ENCODE measurements at regions not wholly inside any gene's neighbourhood (a gene's known extent, or its start where the extent isn't known, plus 50 kb on each side); places are given as distances from the start of the nearest gene placed in this dataset.

DNA sequence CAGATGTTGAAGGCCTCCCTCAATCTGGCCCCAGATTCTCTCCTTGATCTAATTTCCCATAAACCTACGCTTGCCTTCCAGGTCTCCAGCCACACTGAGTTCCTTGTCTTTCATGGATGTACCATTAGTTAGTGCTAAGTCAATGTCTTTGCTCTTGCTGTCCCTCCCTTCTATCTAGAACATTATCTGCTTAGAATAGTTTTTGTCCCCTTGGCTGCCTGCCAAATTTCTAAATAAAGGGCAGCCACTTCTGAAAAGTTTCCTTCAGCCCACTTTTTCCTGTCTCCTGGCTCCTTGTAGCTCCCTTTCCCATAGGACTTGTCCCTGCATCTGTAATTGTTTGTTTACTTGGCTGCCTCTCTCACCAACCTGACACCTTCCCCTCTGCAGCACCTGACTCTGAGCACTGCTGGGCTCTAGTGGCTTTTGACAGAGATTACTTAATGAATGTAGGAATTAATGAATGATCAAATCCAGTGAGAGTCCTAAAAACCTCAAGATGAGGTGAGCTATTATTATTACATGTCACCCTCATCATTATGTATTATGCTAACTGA is 58.3 kb downstream of the CXCL12 start:
- no peak for DNase-seq (ENCODE audit: low read depth)

DNA sequence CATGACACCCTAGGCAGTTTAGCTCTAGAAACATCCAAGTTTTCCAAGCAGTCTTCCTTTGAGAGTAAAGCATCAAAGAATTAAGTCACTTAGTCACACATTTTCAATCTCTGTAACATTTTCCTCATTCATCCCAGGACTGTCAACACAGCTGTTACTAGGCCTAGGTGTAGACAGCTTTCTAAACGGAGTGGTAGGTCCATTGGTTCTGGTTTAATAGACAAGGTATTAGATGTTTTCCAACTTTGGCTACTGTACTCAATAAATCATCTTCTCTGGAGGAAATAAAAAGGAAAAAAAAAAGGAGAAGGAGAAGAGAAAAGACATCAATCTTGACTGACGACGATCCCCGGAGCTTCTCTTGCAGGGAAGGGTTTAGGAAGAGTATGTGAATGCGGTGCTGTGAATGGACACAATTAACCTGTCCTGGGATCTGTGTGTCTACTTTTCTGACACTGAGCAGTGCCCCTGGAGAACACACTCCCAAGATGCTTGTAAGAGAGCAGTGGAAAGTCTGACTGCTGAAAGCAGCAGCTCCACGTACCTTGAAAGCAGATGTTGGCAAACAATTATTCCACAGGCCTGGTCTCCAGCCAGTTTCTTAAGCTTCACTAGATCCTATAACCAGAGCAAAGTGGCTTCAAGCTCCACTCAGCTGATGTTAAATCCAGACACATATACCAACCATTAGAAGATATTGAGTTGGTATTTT is 59.1 kb downstream of the CXCL12 start:
- no peak for DNase-seq (ENCODE audit: low read depth)

DNA sequence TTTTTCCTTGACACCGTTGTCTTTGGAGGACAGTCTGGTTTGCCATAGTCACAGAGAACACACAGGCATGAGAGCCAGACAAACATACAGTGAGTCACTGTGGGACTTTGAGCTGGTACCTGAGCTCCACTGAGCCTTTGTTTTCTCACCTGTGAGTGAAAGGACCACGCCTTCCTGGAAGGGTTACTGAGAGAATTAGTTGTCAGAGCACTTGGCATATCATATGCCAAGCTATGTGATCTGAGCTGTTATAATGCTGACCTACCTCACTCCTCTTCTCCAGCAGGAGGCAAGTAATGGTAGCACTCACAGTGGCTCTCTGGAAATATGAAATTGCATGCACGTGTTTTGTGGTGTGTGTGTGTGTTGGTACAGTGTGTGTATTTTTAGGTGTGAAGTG is 59.7 kb downstream of the CXCL12 start:
- no peak for DNase-seq (ENCODE audit: low read depth)

DNA sequence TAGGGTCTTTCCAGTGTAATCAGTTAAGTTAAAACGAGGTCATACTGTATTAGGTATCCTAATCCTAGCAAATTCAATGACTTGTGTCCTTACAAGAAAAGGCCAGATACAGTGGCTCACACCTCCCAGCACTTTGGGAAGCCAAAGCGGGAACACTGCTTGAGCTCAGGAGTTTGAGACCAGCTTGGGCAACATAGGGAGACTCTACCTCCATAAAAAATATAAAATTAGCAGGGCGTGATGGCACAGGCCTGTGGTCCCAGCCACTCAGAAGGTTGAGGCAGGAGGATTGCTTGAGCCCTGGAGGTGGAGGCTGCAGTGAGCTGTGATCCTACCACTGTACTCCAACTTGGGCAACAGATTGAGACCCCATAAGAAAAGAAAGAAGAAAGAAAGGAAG is 61.1 kb downstream of the CXCL12 start:
- DNase-seq (ENCODE audit: low read depth): no peak

DNA sequence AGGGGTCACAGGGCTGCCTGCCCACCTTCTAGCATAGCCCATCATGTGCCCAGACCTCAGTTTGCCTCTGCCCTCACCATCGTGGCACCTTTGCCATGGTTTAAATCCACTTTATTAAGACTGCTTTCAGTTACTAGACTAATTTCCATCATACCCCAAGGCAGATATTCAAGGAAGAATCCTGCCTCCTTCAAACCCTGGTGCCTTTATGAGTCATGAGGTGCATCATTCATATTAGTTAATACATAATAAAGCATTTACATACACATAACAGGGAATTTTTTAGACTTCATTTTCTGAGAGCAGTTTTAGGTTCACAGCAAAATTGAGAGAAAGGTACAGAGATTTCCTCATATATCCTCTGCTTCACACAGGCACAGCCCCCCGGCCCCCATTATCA is 62.8 kb downstream of the CXCL12 start:
- no peak for DNase-seq (ENCODE audit: low read depth)

DNA sequence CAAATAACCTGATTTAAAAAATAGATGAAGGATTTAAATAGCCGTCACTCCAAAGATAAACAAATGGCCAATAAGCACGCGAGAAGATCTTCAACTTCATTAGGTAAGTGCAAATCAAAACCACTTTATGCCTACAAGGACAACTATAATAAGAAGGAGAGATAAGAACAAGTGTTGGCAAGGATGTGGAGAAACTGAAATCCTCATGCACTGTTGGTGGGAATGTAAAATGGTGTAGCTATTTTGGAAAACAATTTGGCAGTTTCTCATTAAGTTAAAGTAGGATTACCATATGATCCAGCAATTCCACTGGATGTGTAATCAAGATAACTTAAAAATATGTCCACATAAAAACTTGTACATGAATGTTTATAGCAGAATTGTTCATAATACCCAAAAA is 64.1 kb downstream of the CXCL12 start:
- DNase-seq (ENCODE audit: low read depth): no peak

DNA sequence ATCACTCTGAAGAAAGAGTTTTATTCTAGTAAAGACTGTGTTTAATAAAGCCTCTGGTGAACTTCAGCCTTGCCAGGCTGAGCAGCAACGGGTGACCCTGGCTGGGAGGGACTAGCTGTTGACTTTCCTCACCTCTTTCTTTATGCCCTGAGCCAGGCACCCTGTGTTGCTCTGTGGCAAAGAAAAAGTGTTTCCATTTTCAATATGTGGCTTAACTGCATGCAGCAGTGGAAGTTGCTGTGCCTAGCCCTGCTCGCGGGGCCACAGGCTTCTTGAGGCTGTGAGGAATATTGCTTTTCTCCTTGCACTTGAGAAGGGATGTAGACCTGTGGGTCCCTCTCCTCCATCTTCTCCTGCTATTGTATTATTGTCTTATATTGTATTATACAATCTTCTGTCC is 67.0 kb downstream of the CXCL12 start:
- DNase-seq (ENCODE audit: low read depth): no peak

DNA sequence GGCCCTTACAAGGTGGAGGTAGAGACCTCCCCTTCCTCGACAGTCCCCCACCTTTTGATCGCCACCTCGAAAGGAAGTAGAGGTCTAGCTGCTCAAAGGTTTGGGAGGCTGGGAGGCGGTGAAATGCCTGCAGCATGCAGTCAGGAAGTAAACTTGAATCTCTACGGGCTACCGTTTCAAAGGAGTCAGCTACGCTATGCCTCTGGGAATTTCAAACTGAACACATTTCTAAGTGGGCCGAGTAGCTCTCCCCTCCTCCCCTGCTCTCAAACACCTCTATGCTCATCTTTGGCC is 68.0 kb downstream of the CXCL12 start:
- DNase-seq (ENCODE audit: low read depth): no peak

DNA sequence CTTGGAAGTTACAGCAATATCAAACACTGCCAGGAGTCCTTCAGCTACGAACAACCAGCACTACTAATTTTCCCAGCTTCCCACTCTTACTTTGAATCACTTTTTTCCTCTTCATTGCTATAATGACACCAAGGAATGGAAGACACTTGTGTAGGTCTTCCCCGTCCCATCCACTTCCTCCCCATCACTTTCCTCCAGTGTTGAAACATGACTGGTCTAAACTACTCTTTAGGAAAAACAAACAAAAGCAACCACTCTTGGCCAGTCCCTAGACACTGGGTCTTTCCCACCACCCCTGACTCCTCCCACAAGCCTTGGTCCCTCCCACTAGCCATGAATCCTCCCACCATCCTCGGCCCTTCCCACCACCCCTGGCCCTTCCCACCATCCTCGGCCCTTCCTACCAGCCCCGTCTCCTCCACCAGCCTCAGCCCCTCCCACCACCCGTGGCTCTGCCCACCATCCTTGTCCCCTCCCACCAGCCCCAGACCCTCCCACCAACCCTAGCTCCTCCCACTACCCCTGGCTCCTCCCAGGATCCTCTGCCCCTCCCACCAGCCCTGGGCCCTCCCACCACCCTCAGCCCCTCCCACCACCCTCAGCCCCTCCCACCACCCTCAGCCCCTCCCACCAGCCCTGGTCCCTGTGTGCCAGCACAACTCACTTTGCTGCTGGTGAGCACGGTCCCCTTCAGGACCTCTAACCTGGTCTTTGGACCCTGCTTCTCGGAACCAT is 68.5 kb downstream of the CXCL12 start:
- no peak for DNase-seq (ENCODE audit: low read depth)

DNA sequence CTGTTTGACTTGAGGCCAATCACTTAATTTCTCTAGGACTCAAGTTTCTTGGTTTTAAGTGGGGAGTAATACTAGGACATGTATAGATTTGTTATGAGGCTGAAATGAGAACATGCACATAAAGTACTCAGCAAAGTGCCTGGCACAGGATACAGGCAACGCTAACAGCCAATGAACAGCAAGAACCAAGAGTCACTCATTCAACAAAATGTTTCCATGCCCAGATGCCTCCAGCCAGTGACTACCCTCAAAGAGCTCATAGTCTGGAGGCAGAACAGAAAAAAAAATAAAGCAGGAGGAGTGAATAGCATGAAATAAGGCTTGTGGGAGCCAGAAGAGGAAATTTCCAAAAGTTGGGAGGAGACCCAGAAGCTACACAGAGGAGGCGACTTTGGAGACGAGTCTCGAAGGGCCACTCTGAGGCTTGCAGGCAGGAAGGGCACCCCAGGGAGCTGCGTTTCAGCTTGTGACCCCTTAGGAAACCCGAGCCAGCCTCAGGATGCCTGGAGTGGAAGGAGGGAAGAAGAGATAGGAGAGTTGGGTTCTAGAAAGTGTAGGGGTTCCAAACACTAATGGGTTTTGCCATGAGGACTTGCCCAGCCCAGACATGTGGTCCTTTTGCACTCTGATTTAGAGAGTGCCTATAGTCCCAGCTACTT is 70.0 kb downstream of the CXCL12 start:
- DNase-seq (ENCODE audit: low read depth): no peak

DNA sequence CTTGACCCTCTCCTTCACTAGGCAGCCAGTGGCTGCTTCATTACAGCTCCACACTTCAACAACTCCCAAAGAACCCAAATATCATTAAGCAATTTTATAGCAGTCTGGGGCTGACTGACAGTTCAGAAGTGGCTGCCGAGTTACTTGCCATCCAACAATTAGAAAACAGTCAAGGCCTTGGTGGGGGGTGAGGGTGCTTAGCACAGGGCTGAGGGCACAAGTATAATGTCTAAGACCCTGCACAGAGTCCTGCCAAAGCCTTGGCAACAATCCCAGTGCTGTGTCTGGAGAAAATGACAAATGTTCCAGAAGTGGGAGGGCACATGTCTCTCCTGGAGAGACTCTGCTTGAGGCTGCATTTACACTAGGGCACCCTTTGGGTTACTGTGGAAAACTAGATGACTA is 71.1 kb downstream of the CXCL12 start:
- no peak for DNase-seq (ENCODE audit: low read depth)

DNA sequence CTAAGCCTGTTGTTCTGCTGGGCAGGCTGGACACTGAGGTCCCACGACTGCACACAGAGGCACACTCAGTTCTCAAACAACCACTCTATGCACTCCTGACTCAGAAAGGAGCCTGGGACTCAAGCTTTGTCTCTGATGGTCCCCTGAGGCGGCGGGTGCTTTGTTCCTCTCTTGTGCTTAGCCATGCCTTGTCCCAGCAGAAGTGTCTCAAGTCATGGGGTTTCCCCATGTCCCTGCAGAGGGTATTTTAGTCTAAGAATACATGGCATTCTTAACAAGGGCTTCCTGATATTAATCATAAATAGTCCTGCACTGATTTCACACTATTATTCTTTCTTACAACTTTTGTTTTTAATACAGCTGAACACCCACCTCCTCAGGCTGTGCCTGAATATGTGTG is 72.5 kb downstream of the CXCL12 start:
- no peak for DNase-seq (ENCODE audit: low read depth)

DNA sequence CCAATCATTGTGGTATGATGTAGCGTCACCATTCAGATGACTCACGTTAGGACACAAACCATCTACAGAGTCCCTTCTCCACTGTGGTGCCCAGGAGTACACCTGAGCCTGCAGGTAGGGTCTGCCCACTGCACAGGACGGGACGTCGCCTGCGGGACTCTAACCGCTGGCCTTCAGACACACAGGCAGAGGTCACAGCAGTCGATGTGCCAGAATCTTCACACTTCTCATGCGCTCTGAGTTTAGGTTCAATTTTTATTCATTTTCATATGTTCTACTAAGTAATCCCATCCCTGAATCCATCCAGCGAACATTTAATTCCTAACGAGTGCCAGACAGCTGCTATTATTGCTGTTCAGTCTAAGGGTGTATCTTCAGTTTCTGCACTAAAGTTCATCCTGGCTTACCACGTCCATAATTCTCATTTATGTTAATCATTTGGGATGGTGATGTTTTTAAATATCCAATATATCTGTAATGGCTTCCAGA is 73.3 kb downstream of the CXCL12 start:
- DNase-seq (ENCODE audit: low read depth): no peak

DNA sequence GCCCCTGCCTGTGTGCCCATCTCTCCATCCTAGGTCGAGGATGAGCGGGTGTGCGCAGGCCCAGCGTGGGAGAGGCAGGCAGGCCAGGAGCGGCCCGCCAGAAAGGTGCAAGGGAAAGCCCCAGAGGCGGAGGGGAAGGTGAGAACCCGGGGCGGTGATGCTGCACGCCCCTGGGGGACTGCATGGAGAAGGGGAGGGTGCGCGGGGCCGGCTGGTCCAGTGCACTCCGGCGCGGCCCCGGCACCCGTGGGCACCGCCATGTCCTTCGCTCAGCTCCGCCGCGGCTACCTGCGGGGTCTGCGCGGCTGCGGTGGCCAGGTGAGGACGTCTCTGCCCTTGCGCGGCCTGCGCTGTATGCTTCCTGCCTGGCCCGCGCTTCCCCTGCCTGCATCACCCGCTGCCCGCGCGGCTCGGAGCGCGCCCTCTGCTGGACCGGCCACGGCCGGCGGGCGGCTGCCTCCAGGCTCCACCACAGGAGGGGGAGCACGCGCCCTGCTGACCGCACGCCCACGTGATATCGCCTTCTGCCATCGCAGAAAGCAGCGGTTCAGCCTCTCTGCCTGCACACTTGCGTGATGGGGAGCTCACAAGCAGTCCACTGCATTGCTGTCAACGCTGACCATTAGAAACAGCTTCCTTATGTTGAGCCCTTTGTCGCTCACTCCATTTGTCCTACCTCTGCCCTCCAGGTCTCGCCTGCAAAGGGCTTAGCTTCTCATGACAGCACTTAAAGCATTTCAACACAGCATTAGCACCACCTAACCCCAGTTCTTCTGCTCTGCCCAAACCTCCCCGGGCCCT is 73.9 kb downstream of the CXCL12 start:
- peak; percentile 21 for DNase-seq (ENCODE audit: low read depth)

DNA sequence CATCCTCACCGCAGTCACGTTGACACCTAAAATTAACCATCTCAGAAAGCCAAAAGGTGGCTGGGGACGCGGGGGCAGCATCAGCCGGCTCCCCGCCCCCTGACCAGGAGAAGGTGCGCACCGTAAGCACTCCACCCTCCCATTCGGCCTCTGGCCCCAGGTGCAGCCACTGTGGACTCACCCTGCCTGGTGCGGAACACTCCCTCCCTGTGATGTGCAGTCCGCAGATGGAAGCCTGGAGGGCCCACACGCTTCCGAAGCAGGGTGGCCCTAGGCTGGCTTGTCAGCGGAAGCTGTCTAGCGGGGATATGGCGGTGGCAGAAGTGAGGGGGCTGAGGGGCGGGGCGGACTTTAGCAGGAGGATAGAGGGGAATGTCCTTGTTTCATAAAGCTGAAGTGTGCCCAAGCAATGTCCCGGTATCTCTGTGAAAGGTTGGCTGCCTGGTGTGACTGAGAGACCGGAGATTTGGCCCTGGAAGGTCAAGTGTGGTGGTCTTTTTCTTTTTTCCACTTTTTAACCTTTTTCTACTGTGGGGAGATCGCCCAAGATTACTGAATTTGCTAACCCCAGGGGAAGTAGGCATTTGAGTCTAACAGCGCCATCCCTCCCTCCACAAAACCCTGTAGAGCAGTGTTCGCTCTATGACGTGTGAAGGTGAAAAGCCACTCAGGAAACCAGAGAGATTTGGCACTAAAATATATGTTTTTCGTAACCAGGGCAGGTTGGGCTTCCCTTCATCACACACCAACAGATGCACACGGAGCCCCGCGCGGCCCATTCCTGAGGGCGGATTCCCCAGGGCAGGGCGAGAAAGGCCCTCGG is 74.7 kb downstream of the CXCL12 start:
- no peak for DNase-seq (ENCODE audit: low read depth)

DNA sequence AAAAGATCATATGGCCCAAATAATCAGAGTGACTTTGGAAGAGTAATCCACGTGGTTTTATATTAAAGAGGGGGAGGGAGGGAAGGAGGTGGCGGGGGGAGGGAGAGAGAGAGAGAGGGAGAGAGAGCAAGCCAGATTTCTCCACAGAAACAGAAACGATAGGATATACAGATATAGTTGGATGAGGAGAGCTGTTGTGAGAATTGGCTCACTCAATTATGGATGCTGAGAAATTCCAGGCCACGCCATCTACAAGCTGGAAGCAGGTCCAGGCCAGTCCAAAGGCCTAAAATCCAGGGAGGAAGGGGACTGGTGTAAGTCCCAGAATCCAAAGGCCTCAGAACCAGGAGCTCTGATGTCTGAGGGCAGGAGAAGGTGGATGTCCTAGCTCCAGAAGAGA is 75.5 kb downstream of the CXCL12 start:
- DNase-seq (ENCODE audit: low read depth): no peak

DNA sequence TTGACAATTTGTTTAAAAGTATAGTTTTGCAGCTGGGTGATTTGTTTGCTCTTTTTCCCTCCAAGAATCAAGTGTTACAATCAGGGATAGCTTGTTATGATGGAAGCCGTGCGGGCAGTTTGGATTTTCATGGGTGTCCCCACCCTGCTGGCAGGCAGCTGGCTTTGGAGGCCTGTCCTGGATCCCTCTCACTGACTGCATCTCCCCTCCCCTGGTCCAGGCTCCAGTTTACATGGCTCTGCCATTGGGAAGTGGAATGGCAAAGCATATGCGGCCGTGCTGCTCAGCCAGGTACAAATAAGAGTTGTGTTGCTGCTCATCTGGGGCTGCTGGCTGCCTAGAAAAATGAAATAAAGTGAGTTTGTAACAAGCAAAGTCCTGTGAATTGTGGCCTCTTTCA is 76.0 kb downstream of the CXCL12 start:
- DNase-seq (ENCODE audit: low read depth): no peak

DNA sequence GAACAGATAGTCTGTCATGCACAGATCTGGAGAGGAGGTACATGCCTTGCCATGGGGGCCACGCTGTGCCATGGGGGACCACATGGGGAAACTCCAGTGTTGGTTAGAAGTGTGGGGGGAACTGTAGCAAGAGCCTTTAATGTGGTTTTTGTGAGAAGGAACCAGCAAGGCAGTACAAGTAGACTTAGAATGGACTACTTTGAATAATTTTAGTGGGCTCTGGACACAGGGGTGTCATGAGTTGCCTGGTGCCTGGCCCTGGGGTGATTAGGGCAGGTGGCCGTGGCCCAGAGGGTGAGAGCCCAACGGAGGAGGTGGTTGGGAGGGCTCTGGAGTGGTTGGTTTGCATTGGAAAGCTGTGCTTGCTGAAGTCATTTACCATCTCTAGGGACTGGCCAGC is 77.2 kb downstream of the CXCL12 start:
- no peak for DNase-seq (ENCODE audit: low read depth)

DNA sequence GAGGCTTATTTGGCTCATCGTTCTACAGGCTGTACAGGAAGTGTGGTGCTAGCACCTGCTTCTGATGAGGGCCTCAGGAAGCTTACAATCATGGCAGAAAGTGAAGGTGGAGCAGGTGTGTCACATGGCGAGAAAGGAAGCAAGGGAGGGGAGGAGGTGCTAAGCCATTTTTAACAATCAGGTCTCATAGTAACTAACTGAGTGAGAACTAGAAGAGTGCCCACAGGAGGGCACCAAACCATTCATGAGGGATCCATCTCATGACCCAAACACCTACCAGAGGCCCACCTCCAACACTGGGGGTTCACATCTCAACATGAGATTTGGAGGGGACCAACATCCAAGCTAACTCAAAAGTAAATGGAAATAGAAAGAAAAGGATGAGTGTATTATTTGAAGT is 78.1 kb downstream of the CXCL12 start:
- no peak for DNase-seq (ENCODE audit: low read depth)

DNA sequence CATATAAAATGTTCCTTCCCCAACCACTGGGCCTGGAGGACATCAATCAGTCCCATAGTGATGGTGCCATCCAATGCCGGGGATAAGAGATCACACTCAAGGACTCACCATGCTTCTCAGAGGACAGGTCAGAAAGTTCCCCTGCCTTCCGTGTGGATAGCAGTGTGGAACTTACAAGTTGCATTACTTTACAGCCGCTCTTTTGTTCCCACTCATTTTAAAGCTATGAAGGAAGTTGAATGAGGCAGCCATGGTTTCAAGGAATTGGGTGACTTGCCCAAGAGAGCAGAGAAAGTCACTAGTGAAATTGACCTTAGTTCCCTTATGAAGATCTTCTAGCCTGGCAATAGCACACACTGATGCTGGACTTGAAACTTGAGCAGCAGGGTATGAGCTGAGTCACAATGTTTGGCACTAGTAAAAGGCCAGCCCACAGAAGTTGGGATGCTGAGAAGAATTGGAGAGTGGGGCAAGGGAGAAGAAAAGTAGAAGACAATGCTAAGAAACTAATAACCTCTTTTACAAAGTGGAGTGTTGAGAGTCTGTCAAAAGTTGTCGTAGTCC is 78.7 kb downstream of the CXCL12 start:
- no peak for DNase-seq (ENCODE audit: low read depth)

DNA sequence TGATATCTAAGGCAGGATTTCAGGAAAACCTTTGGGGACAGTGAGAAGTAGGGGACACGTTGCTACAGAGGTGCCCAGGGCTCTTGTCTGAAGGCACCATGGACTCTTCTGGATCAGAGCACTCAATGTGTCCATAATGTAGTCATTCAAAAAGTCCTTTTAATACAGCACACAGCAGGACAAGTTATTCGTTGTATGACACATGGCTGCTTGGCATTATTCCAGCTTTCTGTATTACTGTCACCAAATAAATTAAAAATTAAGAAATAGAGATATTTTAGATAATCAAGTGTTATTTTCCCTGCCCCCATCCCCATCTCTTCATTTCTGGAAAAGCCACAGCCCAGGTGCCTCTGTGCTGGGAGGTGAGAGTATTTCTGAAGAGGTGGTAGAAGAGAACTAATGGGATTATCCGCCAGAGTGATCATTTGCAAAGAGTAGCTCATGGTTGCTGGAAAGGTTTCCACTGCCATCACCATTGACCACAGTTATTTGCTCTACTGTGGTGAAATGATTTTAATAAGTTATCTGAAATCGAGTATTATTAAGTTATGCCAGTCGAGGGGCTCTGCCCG is 83.0 kb downstream of the CXCL12 start:
- DNase-seq (ENCODE audit: low read depth): no peak
